Gastroesophageal sphincter (tissue), 3 donors: ENCODE measurements at regions not wholly inside any gene's neighbourhood (a gene's known extent, or its start where the extent isn't known, plus 50 kb on each side); places are given as distances from the start of the nearest gene placed in this dataset.

Experiments used
- CTCF ChIP-seq, 4 experiments: fragments of 200-600 bp in 2 of 4; fragments of 450-650 bp in 2 of 4; sonication (generic) in 1 of 4; IDR thresholded peaks; one replicate each; pipeline ENCODE4 v1.5.1; 2017 to 2019; ENCODE audit warnings: antibody characterized with exemption in 4 of 4, mild to moderate bottlenecking in 2 of 4, moderate library complexity in 2 of 4
- POLR2A ChIP-seq, 2 donors: fragments of 450-650 bp; IDR thresholded peaks; one replicate each; pipeline ENCODE4 v1.6.1; 2017; ENCODE audit warnings: antibody characterized with exemption in 2 of 2, mild to moderate bottlenecking in 2 of 2, moderate library complexity in 1 of 2

- TF ChIP-seq CTCF (IDR thresholded peaks at IDR 0.05) (no peak), POLR2A (IDR thresholded peaks at IDR 0.05) (no peak)
Observed at GRCh38 chr14:29007990-29008389, 241.4 kb downstream of the FOXG1 start.
